ENCODE measurements at regions not wholly inside any gene's neighbourhood (a gene's known extent, or its start where the extent isn't known, plus 50 kb on each side); places are given as distances from the start of the nearest gene placed in this dataset.

GRCh38 chr5:60447488-60447920 is 252.5 kb downstream of the DEPDC1B start:
- TF ChIP-seq CEBPB (IDR thresholded peaks at IDR 0.05; ENCODE audit: borderline replicate concordance, low read depth, low read length) = no peak
- no peak for TF ChIP-seq GPBP1L1 (CRISPR knock-in tag; IDR thresholded peaks at IDR 0.05)
- TF ChIP-seq ZNF12 (CRISPR knock-in tag; IDR thresholded peaks at IDR 0.05) = peak; percentile 85
- TF ChIP-seq CREB1 (IDR thresholded peaks at IDR 0.05) = no peak
- peak; percentile 74 for TF ChIP-seq CREB1 (CRISPR knock-in tag; IDR thresholded peaks at IDR 0.05)
- no peak for TF ChIP-seq ZNF564 (CRISPR knock-in tag; IDR thresholded peaks at IDR 0.05)
- TF ChIP-seq ZBTB26 (CRISPR knock-in tag; IDR thresholded peaks at IDR 0.05; ENCODE audit: borderline replicate concordance) = no peak
- peak in 1 of 2 experiments; percentile 99; a peak in 2 of 4 replicates for TF ChIP-seq EP300 (IDR thresholded peaks at IDR 0.05; ENCODE audit: low read depth in 2 of 2, low read length in 2 of 2)
- peak; percentile 98 for TF ChIP-seq EP300 (CRISPR knock-in tag; IDR thresholded peaks at IDR 0.05; ENCODE audit: borderline replicate concordance)
- TF ChIP-seq CTCF (CRISPR knock-in tag; IDR thresholded peaks at IDR 0.05) = no peak; the same call in 1 of the 2 replicates
- TF ChIP-seq PATZ1 (CRISPR knock-in tag; IDR thresholded peaks at IDR 0.05) = peak; percentile 77
- TF ChIP-seq DDIT3 (CRISPR knock-in tag; IDR thresholded peaks at IDR 0.05) = no peak; the same call in 1 of the 2 replicates
- TF ChIP-seq REST (IDR thresholded peaks at IDR 0.05; ENCODE audit: borderline replicate concordance in 1 of 2, low read depth in 1 of 2, low read length in 2 of 2) = peak in 1 of 2 experiments; percentile 74; a peak in 2 of 4 replicates
- TF ChIP-seq ELF1 (CRISPR knock-in tag; IDR thresholded peaks at IDR 0.05) = no peak
- peak; percentile 77; the same call in 1 of the 2 replicates for TF ChIP-seq ZFP36L1 (CRISPR knock-in tag; IDR thresholded peaks at IDR 0.05)
